GM19351 (cell line): ENCODE measurements at regions not wholly inside any gene's neighbourhood (a gene's known extent, or its start where the extent isn't known, plus 50 kb on each side); places are given as distances from the start of the nearest gene placed in this dataset.

Experiments
- ATAC-seq: cut with Tn5 transposase; IDR thresholded peaks from one replicate; pipeline ENCODE4 v1.9.1; 2021; ENCODE audit warnings: mild to moderate bottlenecking, moderate library complexity; ENCODE audit not compliant: unreplicated experiment

GRCh38 chr3:34276342-34276741 is 477.9 kb downstream of the PDCD6IP start:
- no peak for ATAC-seq

GRCh38 chr3:34277110-34277509 is 478.7 kb downstream of the PDCD6IP start:
- no peak for ATAC-seq

- no peak for ATAC-seq
Measured at GRCh38 chr3:34279901-34280300, 481.5 kb downstream of the PDCD6IP start.

- no peak for ATAC-seq
Measured at GRCh38 chr3:34283751-34284150, 485.3 kb downstream of the PDCD6IP start.

GRCh38 chr3:34284959-34285826 is 486.8 kb downstream of the PDCD6IP start:
- ATAC-seq: no peak

GRCh38 chr3:34285827-34286188 is 487.4 kb downstream of the PDCD6IP start:
- ATAC-seq: no peak

- ATAC-seq: no peak
Measured at GRCh38 chr3:34292605-34293300, 494.3 kb downstream of the PDCD6IP start.

GRCh38 chr3:34294240-34294639 is 495.8 kb downstream of the PDCD6IP start:
- ATAC-seq: no peak

GRCh38 chr3:34296796-34297195 is 498.4 kb downstream of the PDCD6IP start:
- no peak for ATAC-seq

- no peak for ATAC-seq
Measured at GRCh38 chr3:34298653-34299052, 500.2 kb downstream of the PDCD6IP start.

- no peak for ATAC-seq
Measured at GRCh38 chr3:34300621-34301020, 502.2 kb downstream of the PDCD6IP start.

GRCh38 chr3:34301313-34301712 is 502.9 kb downstream of the PDCD6IP start:
- ATAC-seq: no peak

GRCh38 chr3:34305266-34305665 is 506.8 kb downstream of the PDCD6IP start:
- ATAC-seq: no peak

GRCh38 chr3:34312684-34313083 is 514.3 kb downstream of the PDCD6IP start:
- no peak for ATAC-seq

GRCh38 chr3:34319881-34320280 is 521.5 kb downstream of the PDCD6IP start:
- no peak for ATAC-seq

GRCh38 chr3:34323517-34323916 is 525.1 kb downstream of the PDCD6IP start:
- peak; percentile 85 for ATAC-seq

GRCh38 chr3:34346656-34347055 is 548.2 kb downstream of the PDCD6IP start:
- no peak for ATAC-seq

- ATAC-seq: no peak
Measured at GRCh38 chr3:34351882-34352777, 553.7 kb downstream of the PDCD6IP start.

GRCh38 chr3:34352778-34353331 is 554.4 kb downstream of the PDCD6IP start:
- no peak for ATAC-seq

GRCh38 chr3:34357461-34357860 is 559.0 kb downstream of the PDCD6IP start:
- no peak for ATAC-seq

GRCh38 chr3:34359064-34359463 is 560.6 kb downstream of the PDCD6IP start:
- ATAC-seq: no peak
